ENCODE measurements at regions not wholly inside any gene's neighbourhood (a gene's known extent, or its start where the extent isn't known, plus 50 kb on each side); places are given as distances from the start of the nearest gene placed in this dataset.

GRCh38 chr2:768451-768850 is 91.2 kb upstream of the TMEM18 start:
- in situ Hi-C loops (cut with MboI; ENCODE audit: low sequenced_read_pairs, unreplicated experiment), result no loop called here
- DNase-seq (ENCODE audit: low spot score), result no peak
- no peak for TF ChIP-seq CTCF (IDR thresholded peaks at IDR 0.05; ENCODE audit: borderline replicate concordance, control extremely low read depth, extremely low read depth, insufficient read depth, missing control alignments)

- in situ Hi-C loops (cut with MboI; ENCODE audit: low sequenced_read_pairs, unreplicated experiment), result no loop called here
- no peak for DNase-seq (ENCODE audit: low spot score)
These were observed 90.7 kb upstream of the TMEM18 start for GRCh38 chr2:767944-768343.

GRCh38 chr2:767440-767839 is 90.2 kb upstream of the TMEM18 start:
- no peak for TF ChIP-seq CTCF (IDR thresholded peaks at IDR 0.05; ENCODE audit: borderline replicate concordance, control extremely low read depth, extremely low read depth, insufficient read depth, missing control alignments)
- no peak for DNase-seq (ENCODE audit: low spot score)
- in situ Hi-C loops (cut with MboI; ENCODE audit: low sequenced_read_pairs, unreplicated experiment), result no loop called here

More at GRCh38 chr2:767944-768343, 90.7 kb upstream of the TMEM18 start:
- TF ChIP-seq CTCF (IDR thresholded peaks at IDR 0.05; ENCODE audit: borderline replicate concordance, control extremely low read depth, extremely low read depth, insufficient read depth, missing control alignments), result no peak

GRCh38 chr2:766255-766654 is 89.0 kb upstream of the TMEM18 start:
- DNase-seq (ENCODE audit: low spot score), result no peak
- in situ Hi-C loops (cut with MboI; ENCODE audit: low sequenced_read_pairs, unreplicated experiment), result no loop called here
- no peak for TF ChIP-seq CTCF (IDR thresholded peaks at IDR 0.05; ENCODE audit: borderline replicate concordance, control extremely low read depth, extremely low read depth, insufficient read depth, missing control alignments)

GRCh38 chr2:765369-765768 is 88.2 kb upstream of the TMEM18 start:
- TF ChIP-seq CTCF (IDR thresholded peaks at IDR 0.05; ENCODE audit: borderline replicate concordance, control extremely low read depth, extremely low read depth, insufficient read depth, missing control alignments), result no peak
- in situ Hi-C loops (cut with MboI; ENCODE audit: low sequenced_read_pairs, unreplicated experiment), result no loop called here
- no peak for DNase-seq (ENCODE audit: low spot score)

GRCh38 chr2:763766-764525 is 86.7 kb upstream of the TMEM18 start:
- TF ChIP-seq CTCF (IDR thresholded peaks at IDR 0.05; ENCODE audit: borderline replicate concordance, control extremely low read depth, extremely low read depth, insufficient read depth, missing control alignments), result no peak
- in situ Hi-C loops (cut with MboI; ENCODE audit: low sequenced_read_pairs, unreplicated experiment), result no loop called here
- DNase-seq (ENCODE audit: low spot score), result no peak
